HG02885 (cell line): ENCODE measurements at regions not wholly inside any gene's neighbourhood (a gene's known extent, or its start where the extent isn't known, plus 50 kb on each side); places are given as distances from the start of the nearest gene placed in this dataset.

Experiments used
- ATAC-seq: cut with Tn5 transposase; IDR thresholded peaks from one replicate; pipeline ENCODE4 v1.9.1; 2021; ENCODE audit warnings: mild to moderate bottlenecking; ENCODE audit not compliant: unreplicated experiment, poor library complexity

GRCh38 chr2:150168595-150169236 lies 318.8 kb downstream of the RND3 start:
- no peak for ATAC-seq

- peak; percentile 95 for ATAC-seq
Observed at GRCh38 chr2:150167711-150168110, 319.8 kb downstream of the RND3 start.

- no peak for ATAC-seq
Observed at GRCh38 chr2:150166313-150167051, 321.0 kb downstream of the RND3 start.

GRCh38 chr2:150165988-150166312 lies 321.5 kb downstream of the RND3 start:
- ATAC-seq: no peak

- no peak for ATAC-seq
Observed at GRCh38 chr2:150165442-150165841, 322.0 kb downstream of the RND3 start.

GRCh38 chr2:150162241-150162942 lies 325.1 kb downstream of the RND3 start:
- no peak for ATAC-seq

- ATAC-seq: no peak
Observed at GRCh38 chr2:150160058-150160457, 327.4 kb downstream of the RND3 start.

- ATAC-seq: no peak
Observed at GRCh38 chr2:150159300-150159699, 328.2 kb downstream of the RND3 start.

- no peak for ATAC-seq
Observed at GRCh38 chr2:150156876-150157275, 330.6 kb downstream of the RND3 start.

GRCh38 chr2:150156415-150156814 lies 331.1 kb downstream of the RND3 start:
- no peak for ATAC-seq

GRCh38 chr2:150154308-150154797 lies 333.1 kb downstream of the RND3 start:
- ATAC-seq: no peak

- ATAC-seq: no peak
Observed at GRCh38 chr2:150153646-150154307, 333.7 kb downstream of the RND3 start.

GRCh38 chr2:150152230-150152629 lies 335.2 kb downstream of the RND3 start:
- no peak for ATAC-seq

- no peak for ATAC-seq
Observed at GRCh38 chr2:150150144-150150543, 337.3 kb downstream of the RND3 start.

- ATAC-seq: no peak
Observed at GRCh38 chr2:150147889-150148683, 339.4 kb downstream of the RND3 start.

GRCh38 chr2:150146879-150147278 lies 340.6 kb downstream of the RND3 start:
- ATAC-seq: no peak

- ATAC-seq: no peak
Observed at GRCh38 chr2:150145299-150145692, 342.2 kb downstream of the RND3 start.

- no peak for ATAC-seq
Observed at GRCh38 chr2:150144546-150145298, 342.7 kb downstream of the RND3 start.

- ATAC-seq: no peak
Observed at GRCh38 chr2:150143087-150143536, 344.4 kb downstream of the RND3 start.
